ENCODE measurements at regions not wholly inside any gene's neighbourhood (a gene's known extent, or its start where the extent isn't known, plus 50 kb on each side); places are given as distances from the start of the nearest gene placed in this dataset.

GRCh38 chr14:106811162-106811561 is 1284.8 kb downstream of the TMEM121 start:
- no peak overlapping the region for H3K4me3 Mint-ChIP-seq (ENCODE audit: unreplicated experiment)
- no peaks in the 10 kb centered on the region for H3K4me1 Mint-ChIP-seq (ENCODE audit: low read depth)
- no peaks in the 10 kb centered on the region for H3K36me3 Mint-ChIP-seq (ENCODE audit: low read depth)
- peaks cover 40% of the 10 kb centered on the region for H3K9me3 Mint-ChIP-seq (ENCODE audit: low read depth)
- H3K27ac Mint-ChIP-seq (ENCODE audit: unreplicated experiment), result no peak overlapping the region
- no peak for DNase-seq (ENCODE audit: low spot score)
- no peak for TF ChIP-seq CTCF (IDR thresholded peaks at IDR 0.05)
- H3K27me3 Mint-ChIP-seq (ENCODE audit: low read depth), result no peaks in the 10 kb centered on the region

GRCh38 chr14:106812788-106813476 is 1286.5 kb downstream of the TMEM121 start:
- Mint-ChIP-seq H3K4me1 (ENCODE audit: low read depth) (no peaks in the 10 kb centered on the region), H3K27ac (ENCODE audit: unreplicated experiment) (no peak overlapping the region), H3K4me3 (ENCODE audit: unreplicated experiment) (no peak overlapping the region), H3K27me3 (ENCODE audit: low read depth) (no peaks in the 10 kb centered on the region), H3K36me3 (ENCODE audit: low read depth) (no peaks in the 10 kb centered on the region), H3K9me3 (ENCODE audit: low read depth) (peaks cover 37% of the 10 kb centered on the region)
- DNase-seq (ENCODE audit: low spot score), result peak; percentile 90
- TF ChIP-seq CTCF (IDR thresholded peaks at IDR 0.05), result no peak

- no peak for TF ChIP-seq CTCF (IDR thresholded peaks at IDR 0.05)
- H3K36me3 Mint-ChIP-seq (ENCODE audit: low read depth), result no peaks in the 10 kb centered on the region
- no peaks in the 10 kb centered on the region for H3K27me3 Mint-ChIP-seq (ENCODE audit: low read depth)
- peak; percentile 70 for DNase-seq (ENCODE audit: low spot score)
- H3K4me3 Mint-ChIP-seq (ENCODE audit: unreplicated experiment), result no peak overlapping the region
- H3K4me1 Mint-ChIP-seq (ENCODE audit: low read depth), result no peaks in the 10 kb centered on the region
- H3K9me3 Mint-ChIP-seq (ENCODE audit: low read depth), result peaks cover 36% of the 10 kb centered on the region
- H3K27ac Mint-ChIP-seq (ENCODE audit: unreplicated experiment), result no peak overlapping the region
Observed at GRCh38 chr14:106813477-106813823, 1287.1 kb downstream of the TMEM121 start.

- H3K27me3 Mint-ChIP-seq (ENCODE audit: low read depth), result no peaks in the 10 kb centered on the region
- no peak for TF ChIP-seq CTCF (IDR thresholded peaks at IDR 0.05)
- peaks cover 19% of the 10 kb centered on the region for H3K9me3 Mint-ChIP-seq (ENCODE audit: low read depth)
- H3K4me3 Mint-ChIP-seq (ENCODE audit: unreplicated experiment), result no peak overlapping the region
- H3K36me3 Mint-ChIP-seq (ENCODE audit: low read depth), result no peaks in the 10 kb centered on the region
- no peaks in the 10 kb centered on the region for H3K4me1 Mint-ChIP-seq (ENCODE audit: low read depth)
- no peak for DNase-seq (ENCODE audit: low spot score)
- no peak overlapping the region for H3K27ac Mint-ChIP-seq (ENCODE audit: unreplicated experiment)
Observed at GRCh38 chr14:106820119-106820518, 1293.7 kb downstream of the TMEM121 start.

- Mint-ChIP-seq H3K27ac (ENCODE audit: unreplicated experiment) (no peak overlapping the region), H3K9me3 (ENCODE audit: low read depth) (peaks cover 11% of the 10 kb centered on the region), H3K36me3 (ENCODE audit: low read depth) (no peaks in the 10 kb centered on the region), H3K4me1 (ENCODE audit: low read depth) (no peaks in the 10 kb centered on the region), H3K4me3 (ENCODE audit: unreplicated experiment) (no peak overlapping the region), H3K27me3 (ENCODE audit: low read depth) (no peaks in the 10 kb centered on the region)
- no peak for DNase-seq (ENCODE audit: low spot score)
- TF ChIP-seq CTCF (IDR thresholded peaks at IDR 0.05), result no peak
Observed at GRCh38 chr14:106821119-106821518, 1294.7 kb downstream of the TMEM121 start.

Data from chondrocyte (in vitro differentiated cells).